ENCODE measurements at regions not wholly inside any gene's neighbourhood (a gene's known extent, or its start where the extent isn't known, plus 50 kb on each side); places are given as distances from the start of the nearest gene placed in this dataset.

GRCh38 chr1:56267611-56268010 is 311.8 kb downstream of the PLPP3 start:
- CTCF ChIA-PET: no interaction called here
- no peak for DNase-seq

GRCh38 chr1:56266359-56266758 is 313.0 kb downstream of the PLPP3 start:
- BruUV-seq (replicated peaks): no TSS peak
- H3K27ac ChIP-seq (ENCODE audit: low read length): no peak overlapping the region
- no peak overlapping the region for H2AFZ ChIP-seq (ENCODE audit: low read length)
- no peaks in the 10 kb centered on the region for H3F3A ChIP-seq (ENCODE audit: low read length, unreplicated experiment)
- intact Hi-C loops (cut with micrococcal nuclease): no loop called here
- no peaks in the 10 kb centered on the region for H3K9me3 ChIP-seq (ENCODE audit: low read length)
- no peaks in the 10 kb centered on the region for H3K79me2 ChIP-seq (ENCODE audit: low read length)
- DNase-seq (no peak), ATAC-seq (no peak)
- no peak overlapping the region for H3K9ac ChIP-seq (ENCODE audit: low read length)
- H3K4me3 ChIP-seq (ENCODE audit: low read length): no peak overlapping the region
- H3K36me3 ChIP-seq (ENCODE audit: low read depth, low read length): no peaks in the 10 kb centered on the region
- H4K20me1 ChIP-seq (ENCODE audit: low read length): no peaks in the 10 kb centered on the region
- CTCF ChIA-PET: no interaction called here
- TF ChIP-seq EZH2 (IDR thresholded peaks at IDR 0.05; ENCODE audit: low read length, unreplicated experiment) (no peak), CTCF (conservative IDR thresholded peaks at IDR 0.05; ENCODE audit: low read depth, low read length) (no peak), EZH2phosphoT487 (IDR thresholded peaks at IDR 0.05; ENCODE audit: borderline replicate concordance, low read length) (no peak)
- POLR2A ChIA-PET (ENCODE audit: unreplicated experiment): no interaction called here
- no peaks in the 10 kb centered on the region for H3K9me2 ChIP-seq (replicated peaks; ENCODE audit: low read length)
- H3K4me1 ChIP-seq (ENCODE audit: insufficient read depth, low read length): no peaks in the 10 kb centered on the region
- H3K4me2 ChIP-seq (ENCODE audit: low read length): no peak overlapping the region
- H3K27me3 ChIP-seq (ENCODE audit: low read length): no peaks in the 10 kb centered on the region

More at GRCh38 chr1:56267611-56268010, 311.8 kb downstream of the PLPP3 start:
- intact Hi-C loops (cut with micrococcal nuclease): no loop called here
- H3K9me3 ChIP-seq (ENCODE audit: low read length): no peaks in the 10 kb centered on the region
- no peaks in the 10 kb centered on the region for H3K27me3 ChIP-seq (ENCODE audit: low read length)
- BruUV-seq (replicated peaks): no TSS peak
- POLR2A ChIA-PET (ENCODE audit: unreplicated experiment): no interaction called here
- H4K20me1 ChIP-seq (ENCODE audit: low read length): no peaks in the 10 kb centered on the region
- H2AFZ ChIP-seq (ENCODE audit: low read length): no peak overlapping the region
- no peak overlapping the region for H3K27ac ChIP-seq (ENCODE audit: low read length)
- H3K4me3 ChIP-seq (ENCODE audit: low read length): no peak overlapping the region
- H3F3A ChIP-seq (ENCODE audit: low read length, unreplicated experiment): no peaks in the 10 kb centered on the region
- H3K9ac ChIP-seq (ENCODE audit: low read length): no peak overlapping the region
- TF ChIP-seq EZH2 (IDR thresholded peaks at IDR 0.05; ENCODE audit: low read length, unreplicated experiment) (no peak), CTCF (conservative IDR thresholded peaks at IDR 0.05; ENCODE audit: low read depth, low read length) (no peak)
- no peaks in the 10 kb centered on the region for H3K36me3 ChIP-seq (ENCODE audit: low read depth, low read length)
- no peak for ATAC-seq
- no peaks in the 10 kb centered on the region for H3K9me2 ChIP-seq (replicated peaks; ENCODE audit: low read length)
- H3K79me2 ChIP-seq (ENCODE audit: low read length): no peaks in the 10 kb centered on the region
- no peaks in the 10 kb centered on the region for H3K4me1 ChIP-seq (ENCODE audit: insufficient read depth, low read length)
- no peak overlapping the region for H3K4me2 ChIP-seq (ENCODE audit: low read length)

GRCh38 chr1:56265216-56265615 is 314.1 kb downstream of the PLPP3 start:
- H3K9ac ChIP-seq (ENCODE audit: low read length): no peak overlapping the region
- no peaks in the 10 kb centered on the region for H3K9me3 ChIP-seq (ENCODE audit: low read length)
- ChIA-PET CTCF (no interaction called here), POLR2A (ENCODE audit: unreplicated experiment) (no interaction called here)
- H3K4me2 ChIP-seq (ENCODE audit: low read length): no peak overlapping the region
- H3K27me3 ChIP-seq (ENCODE audit: low read length): no peaks in the 10 kb centered on the region
- no peaks in the 10 kb centered on the region for H4K20me1 ChIP-seq (ENCODE audit: low read length)
- H3K4me3 ChIP-seq (ENCODE audit: low read length): no peak overlapping the region
- no TSS peak for BruUV-seq (replicated peaks)
- no peak overlapping the region for H2AFZ ChIP-seq (ENCODE audit: low read length)
- intact Hi-C loops (cut with micrococcal nuclease): no loop called here
- H3K79me2 ChIP-seq (ENCODE audit: low read length): no peaks in the 10 kb centered on the region
- DNase-seq (no peak), ATAC-seq (no peak)
- no peaks in the 10 kb centered on the region for H3K4me1 ChIP-seq (ENCODE audit: insufficient read depth, low read length)
- no peaks in the 10 kb centered on the region for H3K9me2 ChIP-seq (replicated peaks; ENCODE audit: low read length)
- no peak for TF ChIP-seq EZH2phosphoT487 (IDR thresholded peaks at IDR 0.05; ENCODE audit: borderline replicate concordance, low read length)
- TF ChIP-seq CTCF (conservative IDR thresholded peaks at IDR 0.05; ENCODE audit: low read depth, low read length): no peak
- no peak for TF ChIP-seq EZH2 (IDR thresholded peaks at IDR 0.05; ENCODE audit: low read length, unreplicated experiment)
- H3K27ac ChIP-seq (ENCODE audit: low read length): no peak overlapping the region
- no peaks in the 10 kb centered on the region for H3F3A ChIP-seq (ENCODE audit: low read length, unreplicated experiment)
- H3K36me3 ChIP-seq (ENCODE audit: low read depth, low read length): no peaks in the 10 kb centered on the region
